ENCODE measurements at regions not wholly inside any gene's neighbourhood (a gene's known extent, or its start where the extent isn't known, plus 50 kb on each side); places are given as distances from the start of the nearest gene placed in this dataset.
"Not testable (repeated sequence)": the region's sequence is repeated elsewhere in the genome, so short reads cannot be mapped to it uniquely, and the experiment has no call there.

- TF ChIP-seq POLR2AphosphoS5 (IDR thresholded peaks at IDR 0.05; ENCODE audit: low read depth, low read length); TAF1 (IDR thresholded peaks at IDR 0.05; ENCODE audit: borderline replicate concordance, low read depth, low read length); POLR2A (IDR thresholded peaks at IDR 0.05; ENCODE audit: low read depth, low read length): not testable (repeated sequence)
These were observed 163.2 kb downstream of the ADRA2C start for GRCh38 chr4:3929431-3929830.

Data from GM12892 (cell line).